Suprapubic skin (tissue), 4 donors: ENCODE measurements at regions not wholly inside any gene's neighbourhood (a gene's known extent, or its start where the extent isn't known, plus 50 kb on each side); places are given as distances from the start of the nearest gene placed in this dataset.

Experiments used
- DNase-seq, 2 donors: peaks; one replicate each; pipeline ENCODE4 v3.0.0-alpha.2; 2019; ENCODE audit warnings: low spot score in 2 of 2
- H3K27ac ChIP-seq: fragments of 200-600 bp; sonication (generic); one replicate; pipeline ENCODE4 v1.5.1; 2019
- H3K27me3 ChIP-seq: fragments of 200-600 bp; sonication (generic); one replicate; pipeline ENCODE4 v1.5.1; 2019
- H3K36me3 ChIP-seq: fragments of 200-600 bp; sonication (generic); one replicate; pipeline ENCODE4 v1.5.1; 2019
- H3K4me1 ChIP-seq: fragments of 200-600 bp; sonication (generic); one replicate; pipeline ENCODE4 v1.5.1; 2019
- H3K4me3 ChIP-seq: fragments of 200-600 bp; sonication (generic); one replicate; pipeline ENCODE4 v1.5.1; 2019; ENCODE audit warnings: mild to moderate bottlenecking
- H3K9me3 ChIP-seq: fragments of 200-600 bp; sonication (generic); one replicate; pipeline ENCODE4 v1.5.1; 2019
- EP300 ChIP-seq: sonication (generic); formaldehyde crosslinking; IDR thresholded peaks from one replicate; pipeline ENCODE4 v1.6.1; 2017; ENCODE audit warnings: antibody characterized with exemption
- POLR2A ChIP-seq, 2 donors: fragments of 450-650 bp; IDR thresholded peaks; one replicate each; pipeline ENCODE4 v1.6.1; 2017; ENCODE audit warnings: antibody characterized with exemption in 2 of 2, mild to moderate bottlenecking in 2 of 2, moderate library complexity in 2 of 2
- POLR2AphosphoS5 ChIP-seq, 3 donors: sonication (generic); formaldehyde crosslinking; IDR thresholded peaks; one replicate each; pipeline ENCODE4 v1.6.1; 2017; ENCODE audit warnings: antibody characterized with exemption in 3 of 3
- WGBS: methylation state at CpG from one replicate; pipeline ENCODE4 v1.1.5; 2018; 5-methylcytosine and 5-hydroxymethylcytosine counted together
- TF ChIP-seq, protein P1 (sequence below), 2 donors: fragments of 200-600 bp in 1 of 2; fragments of 450-650 bp in 1 of 2; sonication (generic) in 1 of 2; IDR thresholded peaks; one replicate each; pipeline ENCODE4 v1.5.1; 2016 to 2019; ENCODE audit warnings: antibody characterized with exemption in 2 of 2, mild to moderate bottlenecking in 1 of 2, moderate library complexity in 1 of 2

DNA sequence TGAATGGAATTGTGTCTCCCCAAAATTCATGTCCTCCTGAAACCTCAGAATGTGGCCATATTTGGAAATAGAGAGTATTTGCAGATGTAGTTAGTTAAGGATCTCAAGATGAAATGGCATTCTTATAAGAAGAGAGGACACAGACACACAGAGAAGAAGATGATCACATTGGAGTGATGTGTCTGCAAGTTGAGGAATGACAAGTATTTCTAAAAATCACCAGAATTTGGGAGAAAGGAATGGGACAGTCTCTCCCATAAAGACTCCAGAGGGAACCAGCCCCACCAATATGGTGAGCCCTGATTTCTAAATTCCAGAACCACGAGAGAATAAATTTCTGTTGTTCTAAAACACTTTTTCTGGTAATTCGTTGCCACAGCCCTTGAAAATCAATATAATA lies 166.3 kb downstream of the C1D start:
- H3K27ac ChIP-seq = no peak overlapping the region
- 73% methylated on average over 2 of the region's 2 CpGs for WGBS
- no peaks in the 10 kb centered on the region for H3K9me3 ChIP-seq
- H3K27me3 ChIP-seq = no peaks in the 10 kb centered on the region
- no peak overlapping the region for H3K4me3 ChIP-seq
- peaks cover 4% of the 10 kb centered on the region for H3K4me1 ChIP-seq
- TF ChIP-seq, protein P1, sequence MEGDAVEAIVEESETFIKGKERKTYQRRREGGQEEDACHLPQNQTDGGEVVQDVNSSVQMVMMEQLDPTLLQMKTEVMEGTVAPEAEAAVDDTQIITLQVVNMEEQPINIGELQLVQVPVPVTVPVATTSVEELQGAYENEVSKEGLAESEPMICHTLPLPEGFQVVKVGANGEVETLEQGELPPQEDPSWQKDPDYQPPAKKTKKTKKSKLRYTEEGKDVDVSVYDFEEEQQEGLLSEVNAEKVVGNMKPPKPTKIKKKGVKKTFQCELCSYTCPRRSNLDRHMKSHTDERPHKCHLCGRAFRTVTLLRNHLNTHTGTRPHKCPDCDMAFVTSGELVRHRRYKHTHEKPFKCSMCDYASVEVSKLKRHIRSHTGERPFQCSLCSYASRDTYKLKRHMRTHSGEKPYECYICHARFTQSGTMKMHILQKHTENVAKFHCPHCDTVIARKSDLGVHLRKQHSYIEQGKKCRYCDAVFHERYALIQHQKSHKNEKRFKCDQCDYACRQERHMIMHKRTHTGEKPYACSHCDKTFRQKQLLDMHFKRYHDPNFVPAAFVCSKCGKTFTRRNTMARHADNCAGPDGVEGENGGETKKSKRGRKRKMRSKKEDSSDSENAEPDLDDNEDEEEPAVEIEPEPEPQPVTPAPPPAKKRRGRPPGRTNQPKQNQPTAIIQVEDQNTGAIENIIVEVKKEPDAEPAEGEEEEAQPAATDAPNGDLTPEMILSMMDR (IDR thresholded peaks at IDR 0.05) = no peak
- no peak for TF ChIP-seq EP300
- no peak for TF ChIP-seq POLR2A (IDR thresholded peaks at IDR 0.05)
- TF ChIP-seq POLR2AphosphoS5 (IDR thresholded peaks at IDR 0.05) = no peak
- H3K36me3 ChIP-seq = no peaks in the 10 kb centered on the region
- DNase-seq = no peak

DNA sequence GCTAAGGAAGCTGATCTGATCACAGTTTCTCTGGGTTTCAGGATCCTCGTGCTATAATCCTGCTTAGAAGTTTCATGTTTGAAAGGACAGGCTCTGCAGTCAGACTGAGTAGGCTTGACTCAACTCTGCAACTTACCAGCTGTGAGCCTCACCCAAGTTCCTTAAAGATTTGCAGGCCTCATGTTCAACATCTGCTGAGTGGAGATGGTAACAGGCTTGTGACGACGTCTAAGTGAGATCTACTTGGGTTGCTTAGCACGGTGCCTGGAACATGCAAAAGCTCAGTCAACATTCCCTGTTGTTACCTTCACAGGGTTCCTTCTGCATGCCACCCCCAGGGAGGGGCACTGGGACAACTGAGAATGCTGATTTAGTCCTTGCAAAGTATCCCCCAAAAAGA lies 164.2 kb downstream of the C1D start:
- DNase-seq = no peak
- WGBS = 71% methylated on average over 4 of the region's 4 CpGs
- no peak for TF ChIP-seq EP300
- no peak for TF ChIP-seq POLR2AphosphoS5 (IDR thresholded peaks at IDR 0.05)
- TF ChIP-seq, protein P1 (IDR thresholded peaks at IDR 0.05) = no peak
- no peak for TF ChIP-seq POLR2A (IDR thresholded peaks at IDR 0.05)
- Histone ChIP-seq H3K4me3 (no peak overlapping the region), H3K27me3 (no peaks in the 10 kb centered on the region), H3K36me3 (no peaks in the 10 kb centered on the region), H3K27ac (no peak overlapping the region), H3K9me3 (no peaks in the 10 kb centered on the region), H3K4me1 (peaks cover 4% of the 10 kb centered on the region)

DNA sequence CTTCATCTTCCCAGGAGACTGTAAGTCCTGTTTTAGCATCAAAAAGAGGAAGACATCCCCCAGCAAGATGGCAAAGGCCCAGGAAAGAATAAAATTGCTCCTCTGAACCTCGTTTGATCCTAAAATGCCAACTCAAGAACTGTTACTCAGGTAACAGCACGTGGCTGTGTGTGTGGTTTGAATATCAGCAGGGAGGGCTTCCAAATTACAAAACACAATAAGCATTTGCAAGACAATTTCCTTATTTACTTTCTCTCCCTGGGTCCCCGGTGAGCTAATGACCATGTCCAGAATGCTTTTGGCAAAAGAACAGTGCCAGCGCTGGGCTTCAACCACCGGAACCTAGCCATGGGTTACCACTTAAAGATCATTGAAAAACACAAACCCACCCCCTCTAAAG lies 163.6 kb downstream of the C1D start:
- Histone ChIP-seq H3K4me1 (peaks cover 4% of the 10 kb centered on the region), H3K4me3 (no peak overlapping the region), H3K9me3 (no peaks in the 10 kb centered on the region), H3K36me3 (no peaks in the 10 kb centered on the region), H3K27me3 (no peaks in the 10 kb centered on the region), H3K27ac (no peak overlapping the region)
- 42% methylated on average over 5 of the region's 5 CpGs for WGBS
- TF ChIP-seq POLR2A (IDR thresholded peaks at IDR 0.05) = no peak
- TF ChIP-seq, protein P1 (IDR thresholded peaks at IDR 0.05) = no peak
- TF ChIP-seq EP300 = no peak
- TF ChIP-seq POLR2AphosphoS5 (IDR thresholded peaks at IDR 0.05) = no peak
- DNase-seq = no peak

DNA sequence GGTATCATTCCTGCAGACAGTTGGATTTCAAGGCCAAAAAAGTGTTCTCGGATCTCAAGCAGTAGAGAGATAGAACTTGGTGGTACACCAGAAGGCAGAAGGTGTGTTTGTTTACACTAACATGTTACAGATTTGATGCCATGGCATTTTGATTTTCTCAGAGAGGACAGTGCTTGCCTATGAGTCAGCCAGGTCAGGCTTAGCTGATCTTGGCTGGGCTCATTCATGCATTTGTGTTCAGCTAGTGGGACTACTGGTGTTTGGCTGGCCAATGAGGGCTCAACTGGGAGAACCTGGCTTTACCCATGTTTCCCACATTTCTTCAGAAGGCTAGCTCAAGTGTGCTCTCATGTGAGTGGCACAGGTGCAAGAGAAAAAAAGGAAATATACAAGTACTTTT lies 162.0 kb downstream of the C1D start:
- Histone ChIP-seq H3K4me1 (peaks cover 4% of the 10 kb centered on the region), H3K27ac (no peak overlapping the region), H3K36me3 (no peaks in the 10 kb centered on the region), H3K9me3 (no peaks in the 10 kb centered on the region), H3K4me3 (no peak overlapping the region), H3K27me3 (no peaks in the 10 kb centered on the region)
- TF ChIP-seq EP300 (no peak), POLR2AphosphoS5 (IDR thresholded peaks at IDR 0.05) (no peak), POLR2A (IDR thresholded peaks at IDR 0.05) (no peak)
- TF ChIP-seq, protein P1 (IDR thresholded peaks at IDR 0.05) = no peak
- WGBS = 89% methylated on average over 1 of the region's 1 CpG
- no peak for DNase-seq

DNA sequence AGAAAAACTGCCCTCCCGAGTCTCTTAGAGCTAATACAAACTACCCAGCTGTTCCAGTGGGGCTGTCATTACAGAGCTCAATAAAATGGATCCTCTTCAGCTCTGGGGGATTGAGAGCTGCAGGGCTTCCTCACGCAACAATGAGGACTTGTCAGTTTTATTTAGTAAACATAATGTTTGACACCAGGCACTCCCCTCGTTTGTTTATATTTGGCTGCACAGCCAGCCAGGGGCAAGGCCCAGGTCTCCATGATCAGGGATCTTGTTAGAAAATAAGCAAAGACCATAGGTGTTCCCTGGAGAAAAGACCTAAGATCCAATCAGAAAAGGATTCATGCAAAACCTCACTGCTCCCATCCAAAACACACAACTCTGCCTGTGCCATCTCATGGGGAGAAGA lies 158.2 kb downstream of the C1D start:
- TF ChIP-seq EP300 (no peak), POLR2AphosphoS5 (IDR thresholded peaks at IDR 0.05) (no peak), POLR2A (IDR thresholded peaks at IDR 0.05) (no peak)
- TF ChIP-seq, protein P1 (IDR thresholded peaks at IDR 0.05) = no peak
- WGBS = 69% methylated on average over 3 of the region's 3 CpGs
- no peak overlapping the region for H3K4me3 ChIP-seq

More for the DNA sequence above, 158.2 kb downstream of the C1D start:
- Histone ChIP-seq H3K4me1 (no peaks in the 10 kb centered on the region), H3K9me3 (no peaks in the 10 kb centered on the region), H3K27me3 (no peaks in the 10 kb centered on the region), H3K27ac (no peak overlapping the region), H3K36me3 (no peaks in the 10 kb centered on the region)
- DNase-seq = no peak
